CD4-positive, CD25-positive, alpha-beta regulatory T cell (primary cell): ENCODE measurements at regions not wholly inside any gene's neighbourhood (a gene's known extent, or its start where the extent isn't known, plus 50 kb on each side); places are given as distances from the start of the nearest gene placed in this dataset.

ENCODE experiments used
- ATAC-seq, 2 donors: fragments of 150-1000 bp; cut with Tn5 transposase; one replicate each; pipeline ENCODE4 v1.10.0; 2021; ENCODE audit warnings: low read depth in 2 of 2, moderate number of reproducible peaks in 2 of 2, moderate library complexity in 1 of 2
- DNase-seq, 3 donors: peaks; one replicate each; pipeline versions ENCODE4 v3.0.0 to v3.0.0-alpha.2; 2012 to 2022; ENCODE audit warnings: mixed read lengths in 1 of 3
- H3K27ac ChIP-seq: one replicate; pipeline ENCODE4 v1.7.0; 2013; ENCODE audit warnings: mild to moderate bottlenecking, low read length; ENCODE audit not compliant: insufficient read depth, poor library complexity, severe bottlenecking
- H3K27me3 ChIP-seq: one replicate; pipeline ENCODE4 v1.7.0; 2013; ENCODE audit warnings: low read length; ENCODE audit not compliant: control insufficient read depth, insufficient read depth
- H3K36me3 ChIP-seq: one replicate; pipeline ENCODE4 v1.7.0; 2013; ENCODE audit warnings: mild to moderate bottlenecking, low read length, moderate library complexity; ENCODE audit not compliant: control insufficient read depth, insufficient read depth
- H3K4me1 ChIP-seq: 2 replicates; pipeline ENCODE4 v1.7.0; 2013; ENCODE audit warnings: mild to moderate bottlenecking, low read length; ENCODE audit not compliant: insufficient read depth, control insufficient read depth, poor library complexity, severe bottlenecking
- H3K4me3 ChIP-seq: one replicate; pipeline ENCODE4 v1.7.0; 2013; ENCODE audit warnings: low read depth, mild to moderate bottlenecking, low read length, moderate library complexity
- H3K9me3 ChIP-seq, 2 experiments: 1 replicate in 1 of 2; 2 replicates in 1 of 2; pipeline ENCODE4 v1.7.0; 2013; ENCODE audit warnings: low read length in 2 of 2, mild to moderate bottlenecking in 1 of 2, moderate library complexity in 1 of 2; ENCODE audit not compliant: control insufficient read depth in 2 of 2
- H3K27ac Mint-ChIP-seq, 3 donors: one replicate each; pipeline ENCODE4 v1.8.0; 2020 to 2022; ENCODE audit warnings: mild to moderate bottlenecking in 3 of 3, mixed read lengths in 3 of 3, moderate library complexity in 2 of 3
- H3K27me3 Mint-ChIP-seq: one replicate; pipeline ENCODE4 v1.8.0; 2022; ENCODE audit warnings: mild to moderate bottlenecking, mixed read lengths
- H3K36me3 Mint-ChIP-seq: one replicate; pipeline ENCODE4 v1.8.0; 2020; ENCODE audit warnings: mixed read lengths
- H3K4me1 Mint-ChIP-seq, 4 donors: one replicate each; pipeline ENCODE4 v1.8.0; 2020 to 2022; ENCODE audit warnings: mixed read lengths in 4 of 4, mild to moderate bottlenecking in 1 of 4
- H3K4me3 Mint-ChIP-seq, 4 donors: one replicate each; pipeline ENCODE4 v1.8.0; 2020 to 2022; ENCODE audit warnings: mild to moderate bottlenecking in 4 of 4, mixed read lengths in 4 of 4, moderate library complexity in 3 of 4
- H3K9me3 Mint-ChIP-seq, 7 donors: one replicate each; pipeline ENCODE4 v1.8.0; 2020 to 2022; ENCODE audit warnings: mixed read lengths in 7 of 7, mild to moderate bottlenecking in 3 of 7, moderate library complexity in 2 of 7

GRCh38 chr7:153398370-153398769 lies 638.8 kb downstream of the ACTR3B start:
- H3K27ac Mint-ChIP-seq, result no peak overlapping the region
- DNase-seq, result no peak

GRCh38 chr7:153398789-153399553 lies 639.4 kb downstream of the ACTR3B start:
- Histone ChIP-seq H3K27ac (no peak overlapping the region), H3K9me3 (no peaks in the 10 kb centered on the region), H3K4me3 (no peak overlapping the region), H3K4me1 (no peaks in the 10 kb centered on the region), H3K27me3 (no peaks in the 10 kb centered on the region), H3K36me3 (no peaks in the 10 kb centered on the region)
- Mint-ChIP-seq H3K4me1 (no peaks in the 10 kb centered on the region), H3K9me3 (peaks cover 0 to 9% (median 2%) of the 10 kb centered on the region in 7 donors), H3K4me3 (no peak overlapping the region), H3K27me3 (no peaks in the 10 kb centered on the region), H3K36me3 (no peaks in the 10 kb centered on the region), H3K27ac (no peak overlapping the region)
- DNase-seq, result no peak
- no peak for ATAC-seq

More at GRCh38 chr7:153398370-153398769, 638.8 kb downstream of the ACTR3B start:
- Histone ChIP-seq H3K27ac (no peak overlapping the region), H3K4me1 (no peaks in the 10 kb centered on the region), H3K36me3 (no peaks in the 10 kb centered on the region), H3K4me3 (no peak overlapping the region), H3K27me3 (no peaks in the 10 kb centered on the region), H3K9me3 (peaks cover 0 to 4% of the 10 kb centered on the region in 2 experiments)
- Mint-ChIP-seq H3K4me3 (no peak overlapping the region), H3K9me3 (peaks cover 0 to 8% (median 3%) of the 10 kb centered on the region in 7 donors), H3K27me3 (no peaks in the 10 kb centered on the region), H3K36me3 (no peaks in the 10 kb centered on the region), H3K4me1 (no peaks in the 10 kb centered on the region)
- ATAC-seq, result no peak

- no peaks in the 10 kb centered on the region for H3K4me1 Mint-ChIP-seq
- H3K4me1 ChIP-seq, result no peaks in the 10 kb centered on the region
- H3K9me3 Mint-ChIP-seq, result peaks cover 0 to 9% (median 0%) of the 10 kb centered on the region in 7 donors
Observed at GRCh38 chr7:153399554-153399940, 640.0 kb downstream of the ACTR3B start.

GRCh38 chr7:153400735-153401593 lies 641.4 kb downstream of the ACTR3B start:
- Histone ChIP-seq H3K36me3 (no peaks in the 10 kb centered on the region), H3K4me1 (no peaks in the 10 kb centered on the region), H3K9me3 (no peaks in the 10 kb centered on the region), H3K27ac (no peak overlapping the region), H3K27me3 (no peaks in the 10 kb centered on the region), H3K4me3 (no peak overlapping the region)
- ATAC-seq, result no peak
- Mint-ChIP-seq H3K4me1 (no peaks in the 10 kb centered on the region), H3K9me3 (peaks cover 0 to 9% (median 0%) of the 10 kb centered on the region in 7 donors), H3K27ac (no peak overlapping the region), H3K36me3 (no peaks in the 10 kb centered on the region), H3K27me3 (no peaks in the 10 kb centered on the region), H3K4me3 (no peak overlapping the region)
- DNase-seq, result no peak

More at GRCh38 chr7:153399554-153399940, 640.0 kb downstream of the ACTR3B start:
- H3K4me3 ChIP-seq, result no peak overlapping the region
- DNase-seq, result no peak
- no peaks in the 10 kb centered on the region for H3K27me3 ChIP-seq
- Mint-ChIP-seq H3K27me3 (no peaks in the 10 kb centered on the region), H3K4me3 (no peak overlapping the region), H3K27ac (no peak overlapping the region), H3K36me3 (no peaks in the 10 kb centered on the region)
- H3K36me3 ChIP-seq, result no peaks in the 10 kb centered on the region
- no peak for ATAC-seq
- H3K9me3 ChIP-seq, result no peaks in the 10 kb centered on the region
- no peak overlapping the region for H3K27ac ChIP-seq

- no peak for DNase-seq
- no peaks in the 10 kb centered on the region for H3K9me3 ChIP-seq
- peaks cover 0 to 9% (median 0%) of the 10 kb centered on the region in 7 donors for H3K9me3 Mint-ChIP-seq
- H3K36me3 ChIP-seq, result no peaks in the 10 kb centered on the region
- no peak overlapping the region for H3K27ac Mint-ChIP-seq
- no peak overlapping the region for H3K4me3 Mint-ChIP-seq
- no peak overlapping the region for H3K27ac ChIP-seq
- ATAC-seq, result no peak
- no peaks in the 10 kb centered on the region for H3K36me3 Mint-ChIP-seq
- H3K27me3 Mint-ChIP-seq, result no peaks in the 10 kb centered on the region
- no peak overlapping the region for H3K4me3 ChIP-seq
- no peaks in the 10 kb centered on the region for H3K4me1 ChIP-seq
- no peaks in the 10 kb centered on the region for H3K4me1 Mint-ChIP-seq
- H3K27me3 ChIP-seq, result no peaks in the 10 kb centered on the region
Observed at GRCh38 chr7:153401795-153402720, 642.5 kb downstream of the ACTR3B start.

- Mint-ChIP-seq H3K27ac (no peak overlapping the region), H3K4me3 (no peak overlapping the region), H3K9me3 (peaks cover 0 to 7% (median 0%) of the 10 kb centered on the region in 7 donors), H3K27me3 (no peaks in the 10 kb centered on the region), H3K36me3 (no peaks in the 10 kb centered on the region), H3K4me1 (no peaks in the 10 kb centered on the region)
- no peaks in the 10 kb centered on the region for H3K36me3 ChIP-seq
- ATAC-seq (no peak), DNase-seq (no peak)
- H3K27ac ChIP-seq, result no peak overlapping the region
- H3K9me3 ChIP-seq, result no peaks in the 10 kb centered on the region
- no peaks in the 10 kb centered on the region for H3K27me3 ChIP-seq
- no peaks in the 10 kb centered on the region for H3K4me1 ChIP-seq
- no peak overlapping the region for H3K4me3 ChIP-seq
Observed at GRCh38 chr7:153402721-153403541, 643.4 kb downstream of the ACTR3B start.

GRCh38 chr7:153404124-153404523 lies 644.6 kb downstream of the ACTR3B start:
- no peaks in the 10 kb centered on the region for H3K36me3 ChIP-seq
- ATAC-seq (no peak), DNase-seq (no peak)
- Mint-ChIP-seq H3K4me1 (no peaks in the 10 kb centered on the region), H3K27ac (no peak overlapping the region), H3K4me3 (no peak overlapping the region), H3K36me3 (no peaks in the 10 kb centered on the region), H3K9me3 (peaks cover 0 to 7% (median 0%) of the 10 kb centered on the region in 7 donors), H3K27me3 (no peaks in the 10 kb centered on the region)
- no peaks in the 10 kb centered on the region for H3K9me3 ChIP-seq
- no peak overlapping the region for H3K4me3 ChIP-seq
- H3K27me3 ChIP-seq, result no peaks in the 10 kb centered on the region
- H3K27ac ChIP-seq, result no peak overlapping the region
- H3K4me1 ChIP-seq, result no peaks in the 10 kb centered on the region
